ENCODE measurements at regions not wholly inside any gene's neighbourhood (a gene's known extent, or its start where the extent isn't known, plus 50 kb on each side); places are given as distances from the start of the nearest gene placed in this dataset.

DNA sequence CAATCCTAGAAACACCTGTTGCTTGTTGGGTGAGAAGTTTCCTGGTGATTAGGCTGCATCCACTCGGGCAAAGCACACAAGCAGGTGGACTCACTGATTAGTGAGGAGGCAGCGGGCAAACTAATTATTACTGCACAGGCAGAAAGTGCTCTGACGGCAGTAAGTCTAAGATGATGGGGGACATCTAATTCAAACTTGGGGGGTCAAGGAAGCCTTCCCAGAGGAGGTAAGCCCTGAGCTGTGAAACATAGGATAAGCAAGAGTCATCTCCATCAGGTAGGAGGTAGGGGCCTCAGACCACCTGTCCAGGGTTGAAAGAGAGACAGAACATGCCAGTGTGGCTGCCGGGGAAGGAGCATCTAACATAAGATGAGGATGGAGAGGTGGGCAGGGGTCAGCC is 1578.4 kb upstream of the TMEM132C start:
- no peak for DNase-seq
- no peak overlapping the region for H3K4me3 Mint-ChIP-seq
- intact Hi-C loops (cut with micrococcal nuclease) = no loop called here
- ChIA-PET POLR2A (no interaction called here), CTCF (no interaction called here)
- H3K27me3 Mint-ChIP-seq = no peaks in the 10 kb centered on the region
- H3K9me3 Mint-ChIP-seq = peaks cover 6% of the 10 kb centered on the region
- no peaks in the 10 kb centered on the region for H3K36me3 Mint-ChIP-seq (ENCODE audit: low read depth)
- no peaks in the 10 kb centered on the region for H3K4me1 Mint-ChIP-seq
- TF ChIP-seq, protein P1, sequence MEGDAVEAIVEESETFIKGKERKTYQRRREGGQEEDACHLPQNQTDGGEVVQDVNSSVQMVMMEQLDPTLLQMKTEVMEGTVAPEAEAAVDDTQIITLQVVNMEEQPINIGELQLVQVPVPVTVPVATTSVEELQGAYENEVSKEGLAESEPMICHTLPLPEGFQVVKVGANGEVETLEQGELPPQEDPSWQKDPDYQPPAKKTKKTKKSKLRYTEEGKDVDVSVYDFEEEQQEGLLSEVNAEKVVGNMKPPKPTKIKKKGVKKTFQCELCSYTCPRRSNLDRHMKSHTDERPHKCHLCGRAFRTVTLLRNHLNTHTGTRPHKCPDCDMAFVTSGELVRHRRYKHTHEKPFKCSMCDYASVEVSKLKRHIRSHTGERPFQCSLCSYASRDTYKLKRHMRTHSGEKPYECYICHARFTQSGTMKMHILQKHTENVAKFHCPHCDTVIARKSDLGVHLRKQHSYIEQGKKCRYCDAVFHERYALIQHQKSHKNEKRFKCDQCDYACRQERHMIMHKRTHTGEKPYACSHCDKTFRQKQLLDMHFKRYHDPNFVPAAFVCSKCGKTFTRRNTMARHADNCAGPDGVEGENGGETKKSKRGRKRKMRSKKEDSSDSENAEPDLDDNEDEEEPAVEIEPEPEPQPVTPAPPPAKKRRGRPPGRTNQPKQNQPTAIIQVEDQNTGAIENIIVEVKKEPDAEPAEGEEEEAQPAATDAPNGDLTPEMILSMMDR (IDR thresholded peaks at IDR 0.05) = no peak
- H3K27ac Mint-ChIP-seq = no peak overlapping the region
- no peak for ATAC-seq (ENCODE audit: low read depth)

- ATAC-seq (ENCODE audit: low read depth) (no peak), DNase-seq (no peak)
- no peaks in the 10 kb centered on the region for H3K36me3 Mint-ChIP-seq (ENCODE audit: low read depth)
- ChIA-PET POLR2A (no interaction called here), CTCF (no interaction called here)
- no peaks in the 10 kb centered on the region for H3K27me3 Mint-ChIP-seq
- intact Hi-C loops (cut with micrococcal nuclease) = no loop called here
- no peak overlapping the region for H3K27ac Mint-ChIP-seq
- TF ChIP-seq, protein P1 (IDR thresholded peaks at IDR 0.05) = no peak
- no peaks in the 10 kb centered on the region for H3K4me1 Mint-ChIP-seq
- peaks cover 2% of the 10 kb centered on the region for H3K9me3 Mint-ChIP-seq
- no peak overlapping the region for H3K4me3 Mint-ChIP-seq
Observed at GRCh38 chr12:126700096-126700495, 1566.9 kb upstream of the TMEM132C start.

DNA sequence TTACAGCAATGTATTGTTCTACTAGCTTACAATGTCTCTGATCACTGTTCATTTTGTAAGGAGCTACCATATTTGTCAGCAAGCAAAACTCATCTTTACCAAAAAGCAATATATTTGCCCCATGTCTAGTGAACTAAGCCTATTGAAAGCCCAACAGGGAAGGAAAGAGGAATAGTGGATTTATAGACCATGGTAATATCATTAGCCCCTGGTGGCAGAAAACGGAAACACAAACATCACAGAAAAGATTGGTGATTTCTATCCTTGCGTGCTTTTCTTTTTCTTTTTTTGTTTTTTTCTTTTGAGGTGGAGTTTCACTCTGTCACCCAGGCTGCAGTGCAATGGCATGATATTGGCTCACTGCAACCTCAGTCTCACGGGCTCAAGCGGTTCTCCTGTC is 1562.4 kb upstream of the TMEM132C start:
- Mint-ChIP-seq H3K27me3 (no peaks in the 10 kb centered on the region), H3K4me3 (no peak overlapping the region), H3K9me3 (peaks cover 2% of the 10 kb centered on the region), H3K4me1 (no peaks in the 10 kb centered on the region), H3K27ac (no peak overlapping the region), H3K36me3 (ENCODE audit: low read depth) (no peaks in the 10 kb centered on the region)
- intact Hi-C loops (cut with micrococcal nuclease) = no loop called here
- TF ChIP-seq, protein P1 (IDR thresholded peaks at IDR 0.05) = no peak
- DNase-seq (no peak), ATAC-seq (ENCODE audit: low read depth) (no peak)
- ChIA-PET CTCF (no interaction called here), POLR2A (no interaction called here)

DNA sequence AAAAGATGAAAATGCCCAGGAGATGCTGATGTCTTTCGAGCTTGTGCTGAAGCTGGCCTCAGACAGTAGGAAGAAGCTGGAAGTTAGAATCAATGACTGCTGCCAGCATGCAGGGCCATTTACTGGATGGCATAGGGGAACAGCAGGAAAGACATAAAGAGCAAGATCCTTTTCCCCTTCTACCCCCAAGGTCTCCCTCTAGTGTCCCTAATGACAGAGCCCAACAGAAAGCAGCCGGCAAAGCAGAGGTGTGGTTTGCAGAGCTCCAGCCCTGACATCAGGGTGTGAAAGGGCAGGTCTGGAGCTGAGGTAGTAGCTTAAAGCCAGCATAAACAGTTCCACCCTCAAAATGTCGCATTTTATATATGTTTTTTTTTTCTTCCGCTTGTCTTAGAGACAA is 1560.7 kb upstream of the TMEM132C start:
- no peaks in the 10 kb centered on the region for H3K4me1 Mint-ChIP-seq
- no peaks in the 10 kb centered on the region for H3K9me3 Mint-ChIP-seq
- no peak overlapping the region for H3K4me3 Mint-ChIP-seq
- intact Hi-C loops (cut with micrococcal nuclease) = no loop called here
- no peak for ATAC-seq (ENCODE audit: low read depth)
- DNase-seq = no peak
- H3K36me3 Mint-ChIP-seq (ENCODE audit: low read depth) = no peaks in the 10 kb centered on the region
- ChIA-PET CTCF (no interaction called here), POLR2A (no interaction called here)
- no peaks in the 10 kb centered on the region for H3K27me3 Mint-ChIP-seq
- TF ChIP-seq, protein P1 (IDR thresholded peaks at IDR 0.05) = no peak
- no peak overlapping the region for H3K27ac Mint-ChIP-seq

GRCh38 chr12:126708492-126708896 is 1558.5 kb upstream of the TMEM132C start:
- DNase-seq = no peak
- POLR2A ChIA-PET = no interaction called here
- Mint-ChIP-seq H3K4me1 (no peaks in the 10 kb centered on the region), H3K36me3 (ENCODE audit: low read depth) (no peaks in the 10 kb centered on the region), H3K27me3 (no peaks in the 10 kb centered on the region), H3K27ac (no peak overlapping the region), H3K4me3 (no peak overlapping the region), H3K9me3 (no peaks in the 10 kb centered on the region)
- TF ChIP-seq, protein P1 (IDR thresholded peaks at IDR 0.05) = no peak
- no peak for ATAC-seq (ENCODE audit: low read depth)
- CTCF ChIA-PET = no interaction called here
- intact Hi-C loops (cut with micrococcal nuclease) = no loop called here

All from activated B cell treated with CpG ODN at 0.5 μM for 24 hours (primary cell).